D341Med (cell line): ENCODE measurements at regions not wholly inside any gene's neighbourhood (a gene's known extent, or its start where the extent isn't known, plus 50 kb on each side); places are given as distances from the start of the nearest gene placed in this dataset.

Experiments used
- DNase-seq: peaks from one replicate; pipeline ENCODE4 v3.0.0; 2012; ENCODE audit warnings: low spot score

DNA sequence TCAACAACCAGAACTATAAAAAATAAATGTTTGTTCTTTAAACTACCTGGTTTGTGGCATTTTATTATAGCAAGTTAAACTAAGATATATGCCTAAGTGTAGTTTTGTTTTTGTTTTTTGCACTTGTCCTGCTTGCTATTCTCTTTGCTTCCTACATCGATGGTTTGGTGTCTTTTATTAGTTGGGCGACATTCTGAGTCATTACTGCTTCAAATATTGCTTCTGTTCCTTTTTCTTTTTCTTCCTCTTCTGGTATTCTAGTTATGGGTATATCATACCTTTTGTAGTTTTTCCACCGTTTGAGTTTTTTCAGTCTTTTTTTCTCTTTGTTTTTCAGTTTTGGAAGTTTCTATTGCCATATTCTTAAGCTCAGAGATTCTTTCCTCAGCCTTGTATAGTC, 86.9 kb downstream of the MACIR start:
- no peak for DNase-seq

DNA sequence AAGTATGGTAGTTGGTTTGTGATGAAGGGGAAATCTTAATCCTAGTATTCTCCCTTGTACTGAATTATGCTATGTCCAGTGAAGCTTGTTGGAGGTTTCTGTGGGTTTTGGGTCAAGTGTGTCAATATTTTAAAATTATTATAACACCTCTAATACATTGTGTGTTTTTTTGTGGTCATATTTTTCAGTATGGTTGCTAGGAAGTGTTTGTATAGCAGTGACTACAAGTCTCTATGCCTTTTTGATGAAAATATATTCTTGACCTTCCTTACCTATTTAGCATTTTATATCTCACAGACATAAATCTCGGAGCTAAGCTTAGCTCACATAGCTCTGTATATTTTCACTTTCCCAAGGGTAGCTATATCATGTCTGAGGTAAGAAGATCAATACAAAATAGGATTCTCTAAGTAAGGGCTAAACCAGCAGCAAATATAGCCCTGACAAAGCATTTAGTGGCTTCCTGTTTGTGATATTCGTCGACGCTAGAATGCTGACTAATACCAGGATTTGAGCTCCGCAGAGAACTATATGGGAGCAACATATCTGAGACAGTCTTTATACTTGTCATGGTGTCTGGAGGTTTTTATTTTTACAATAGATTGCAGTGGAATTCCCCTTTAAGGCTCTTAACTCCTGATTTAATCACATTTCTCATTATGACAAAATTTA, 82.3 kb downstream of the MACIR start:
- DNase-seq = no peak

- DNase-seq = no peak
Observed at GRCh38 chr5:103340132-103340531, 81.6 kb downstream of the MACIR start.

DNA sequence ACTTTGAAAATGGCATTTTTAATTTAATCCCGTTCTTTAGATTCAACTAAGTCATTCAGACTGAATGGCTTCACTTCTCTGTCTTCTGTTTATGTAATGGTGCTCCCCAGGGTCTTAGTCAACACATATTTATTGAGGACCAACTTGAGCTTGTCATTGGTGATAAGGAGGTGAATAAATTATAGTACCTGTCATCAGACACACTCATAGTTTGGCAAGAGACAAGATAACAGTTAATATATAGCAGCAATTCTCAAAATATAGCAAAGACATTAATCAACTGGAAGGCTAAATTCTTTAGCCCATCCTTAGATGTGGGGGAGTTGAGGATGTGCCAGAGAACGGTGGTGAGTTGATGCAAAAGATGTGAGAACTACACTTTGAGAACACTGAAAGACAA, 78.4 kb downstream of the MACIR start:
- no peak for DNase-seq

DNA sequence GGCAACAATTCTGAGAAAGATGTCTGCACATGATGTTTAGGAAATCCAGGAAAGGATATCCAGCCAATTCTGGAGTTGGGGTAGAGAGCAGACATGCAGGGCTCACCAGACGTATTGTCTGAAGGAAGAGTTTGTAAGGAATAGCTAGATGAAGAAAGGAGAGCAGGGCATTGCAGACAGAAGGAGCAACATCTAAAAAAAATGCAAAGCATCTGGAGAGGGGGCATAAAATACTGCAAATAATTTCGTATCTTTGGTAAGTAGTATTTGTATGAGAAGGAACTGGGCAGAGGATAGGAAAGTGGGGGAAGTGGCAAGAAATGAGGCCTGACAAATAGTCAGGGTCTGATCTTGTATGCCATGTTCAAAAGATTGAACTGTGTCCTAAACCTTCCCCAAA, 74.8 kb downstream of the MACIR start:
- DNase-seq = no peak

DNA sequence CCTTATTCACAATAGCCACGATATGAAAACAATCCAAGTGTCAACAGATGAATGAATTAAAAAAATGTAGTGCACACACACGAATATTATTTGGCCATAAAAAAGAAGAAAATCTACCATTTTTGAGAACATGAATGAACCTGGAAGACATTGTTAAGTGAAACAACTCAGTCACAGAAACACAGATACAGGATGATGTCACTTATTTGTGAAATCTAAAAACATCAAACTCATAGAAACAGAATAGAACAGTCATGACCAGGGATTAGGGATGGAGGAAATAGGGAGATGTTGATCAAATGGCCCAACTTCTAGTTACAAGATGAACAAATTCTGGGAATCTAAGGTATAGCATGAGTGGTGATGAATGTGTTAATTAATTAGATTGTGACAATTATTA, 72.3 kb downstream of the MACIR start:
- DNase-seq = no peak
